SK-N-DZ (cell line): ENCODE measurements at regions not wholly inside any gene's neighbourhood (a gene's known extent, or its start where the extent isn't known, plus 50 kb on each side); places are given as distances from the start of the nearest gene placed in this dataset.
"Not testable (repeated sequence)": the region's sequence is repeated elsewhere in the genome, so short reads cannot be mapped to it uniquely, and the experiment has no call there.

ENCODE experiments used
- DNase-seq: peaks from one replicate; pipeline ENCODE4 v3.0.0-alpha.2; 2015; ENCODE audit warnings: low spot score

DNA sequence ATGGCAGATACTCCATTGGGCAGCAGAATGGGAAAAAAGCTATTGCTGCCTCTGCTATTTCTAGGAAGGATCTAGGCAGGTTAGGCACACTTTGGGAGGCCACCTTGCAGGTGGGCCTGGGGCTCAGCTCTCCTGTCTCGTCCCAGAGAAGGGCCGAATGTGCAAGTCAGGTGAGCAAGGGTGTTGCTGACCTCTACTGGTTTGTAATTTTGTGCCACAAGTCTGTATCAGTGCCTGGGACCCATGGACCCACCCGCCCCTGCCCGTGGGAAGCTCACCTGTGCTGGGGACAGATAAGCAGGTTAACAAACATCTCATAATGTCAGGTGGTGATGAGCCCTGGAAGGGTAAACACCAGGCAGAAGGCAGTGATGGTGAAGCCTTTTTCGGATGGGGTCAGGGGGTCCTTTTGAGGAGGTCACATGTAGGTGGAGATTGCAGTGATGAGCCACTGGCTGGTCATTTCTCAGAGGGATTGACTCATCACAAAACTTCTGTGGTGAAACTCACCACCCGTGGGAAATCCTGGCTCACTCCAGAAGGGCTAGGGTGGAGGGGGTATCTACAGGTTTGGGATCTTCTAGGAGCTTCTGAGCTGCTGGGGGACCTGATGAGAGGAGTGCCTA, 161.3 kb downstream of the KLF13 start:
- DNase-seq, result no peak

DNA sequence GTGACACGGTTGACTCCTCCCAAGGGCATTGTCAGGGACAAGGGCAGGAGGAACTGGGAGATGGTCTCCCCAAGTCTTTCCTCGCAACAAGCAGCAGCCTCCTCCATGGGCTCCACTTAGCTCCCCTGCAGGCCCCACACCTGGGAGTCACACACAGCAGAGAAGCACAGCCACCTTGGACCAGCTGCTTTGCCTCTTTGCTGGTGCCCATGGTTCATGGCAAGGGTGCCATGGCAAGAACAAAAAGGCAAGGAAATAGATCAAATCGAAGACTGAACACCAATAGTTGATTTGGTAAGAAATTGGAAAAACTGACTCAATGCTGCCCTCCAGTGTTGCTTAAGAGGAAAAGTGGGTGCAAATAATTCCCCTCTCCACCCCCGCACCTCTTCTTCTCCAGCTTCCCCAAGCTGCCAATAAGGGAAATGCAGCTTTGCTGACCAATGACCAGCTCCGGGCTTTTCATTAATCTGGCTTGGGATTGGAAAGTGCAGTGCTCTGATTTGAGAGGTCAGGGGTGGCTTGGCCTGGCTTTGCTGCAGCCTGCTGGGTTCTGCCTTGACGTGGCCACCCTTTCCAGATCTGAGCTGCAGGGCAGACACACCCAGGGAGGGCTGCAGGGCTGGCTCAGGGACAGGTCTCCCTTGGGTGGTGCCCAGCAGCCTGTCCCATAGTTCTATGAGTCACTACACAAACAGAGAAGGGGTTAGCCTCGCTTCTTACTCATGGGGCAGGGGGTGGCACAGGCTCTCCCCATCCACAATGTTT, 162.0 kb downstream of the KLF13 start:
- peak; percentile 83 for DNase-seq

DNA sequence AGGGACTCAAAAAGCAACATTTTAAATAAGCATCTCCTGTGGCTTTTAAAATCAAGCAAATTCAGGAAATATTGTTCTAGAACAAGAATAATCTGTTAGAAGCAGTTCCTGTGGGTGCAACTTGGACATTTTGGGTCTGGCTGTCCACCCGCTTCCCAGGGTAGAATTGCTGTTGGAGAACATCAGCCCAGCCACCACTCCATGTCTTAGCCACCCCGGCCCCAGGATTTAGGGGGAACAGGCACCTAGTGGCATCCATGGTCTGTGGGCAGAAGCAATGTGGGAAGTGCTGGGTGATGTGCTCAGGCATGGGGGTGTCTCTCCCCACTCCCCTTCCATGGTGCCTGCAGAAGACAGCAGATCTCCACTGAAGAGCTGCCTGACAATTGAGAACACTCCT, 162.6 kb downstream of the KLF13 start:
- no peak for DNase-seq

DNA sequence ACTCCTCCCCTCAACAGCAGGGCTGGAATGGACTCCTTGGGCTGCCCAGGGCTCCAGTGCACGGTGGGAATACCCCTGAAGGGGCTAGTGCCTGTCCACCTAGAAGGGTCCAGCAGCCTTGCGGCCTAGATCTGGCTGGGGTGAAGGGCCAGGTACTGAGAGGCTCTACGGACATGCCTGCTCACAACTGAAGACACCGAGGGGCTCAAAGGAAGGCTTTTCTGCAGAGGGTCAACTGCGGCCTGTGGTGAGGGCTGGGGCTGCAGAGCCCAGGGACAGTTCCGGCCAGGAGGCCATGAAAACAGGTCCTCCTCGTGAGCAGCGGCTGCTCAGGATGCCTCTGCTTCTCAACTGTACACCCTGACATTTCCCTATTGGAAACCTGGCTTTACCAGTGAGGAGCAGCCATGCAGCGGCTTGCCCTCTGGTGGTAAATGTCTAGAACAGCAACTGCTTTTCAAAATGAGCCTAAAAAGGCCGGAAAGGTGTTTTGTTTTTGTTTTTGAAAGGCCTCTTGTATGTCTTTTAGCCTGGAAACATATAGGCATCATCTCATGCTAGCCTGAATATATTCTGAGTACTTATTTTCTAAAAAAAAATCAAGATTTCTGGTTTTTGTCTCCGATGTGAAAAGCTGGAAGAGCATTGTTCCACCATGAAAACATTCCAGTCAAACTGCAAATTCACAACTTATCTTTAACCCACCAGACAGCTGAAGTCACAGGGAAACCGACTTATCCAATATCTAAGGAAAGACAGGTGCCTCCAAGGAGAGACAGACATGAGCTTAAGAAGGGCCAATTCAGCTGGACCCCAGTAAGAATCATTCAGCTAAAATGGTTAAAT, 163.4 kb downstream of the KLF13 start:
- DNase-seq, result peak; percentile 73

DNA sequence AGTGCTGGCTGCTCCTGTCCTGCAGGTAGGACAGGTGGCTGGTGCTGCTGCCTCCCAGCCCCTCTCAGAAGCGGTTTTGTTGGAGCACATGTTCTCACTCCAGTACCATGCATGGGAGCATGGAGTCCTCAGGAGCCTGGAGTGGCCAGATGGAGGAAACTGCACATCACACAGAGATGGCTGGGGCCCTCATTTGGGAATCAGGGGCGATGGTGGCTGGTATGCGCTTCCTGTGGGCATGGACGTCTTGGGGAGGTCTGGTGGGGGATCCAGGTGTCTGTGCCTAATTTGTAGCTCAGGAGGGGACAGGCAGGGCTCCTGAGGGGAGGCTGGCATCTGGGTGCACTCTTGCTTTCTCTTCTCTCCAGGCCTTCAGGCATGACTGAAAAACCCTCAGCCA, 168.2 kb downstream of the KLF13 start:
- no peak for DNase-seq

DNA sequence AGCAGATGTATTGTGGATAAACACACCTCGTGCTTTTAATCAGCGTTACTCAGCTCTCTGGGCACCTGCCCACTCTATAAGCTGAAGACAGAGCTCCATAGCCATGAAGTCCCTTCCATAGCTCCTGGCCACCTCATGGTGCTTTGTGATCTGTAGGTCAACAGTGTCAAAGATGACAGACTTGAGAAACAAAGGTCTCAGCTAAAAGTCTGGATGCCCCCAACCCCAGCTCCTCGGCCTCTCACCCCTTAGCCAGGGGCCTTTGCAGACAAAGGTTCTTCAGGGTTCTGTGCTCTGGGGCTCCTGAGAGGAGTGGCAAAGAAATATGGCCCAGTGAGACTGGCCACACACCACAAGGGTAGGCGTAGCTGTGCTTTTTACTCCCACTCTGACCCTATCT, 168.6 kb downstream of the KLF13 start:
- DNase-seq, result no peak

DNA sequence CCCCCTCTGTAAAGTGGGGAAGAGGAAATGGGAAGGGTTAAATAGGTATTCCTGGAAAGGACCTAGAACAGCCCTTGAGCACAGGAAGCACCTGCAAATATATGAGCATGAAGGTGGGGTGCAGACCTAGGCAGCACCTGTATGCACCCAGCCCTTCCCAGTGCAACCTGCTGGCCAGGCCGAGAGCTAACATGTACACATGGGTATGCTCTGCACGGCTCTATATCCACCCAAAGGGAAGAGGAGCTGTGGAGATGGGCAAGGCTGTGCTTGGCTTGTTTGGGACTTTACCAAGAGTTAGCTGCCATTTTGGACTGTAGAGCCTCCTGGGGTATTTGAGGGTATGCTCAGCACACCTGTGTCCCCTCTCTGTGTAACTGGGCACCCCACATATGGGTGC, 171.2 kb downstream of the KLF13 start:
- DNase-seq, result no peak

DNA sequence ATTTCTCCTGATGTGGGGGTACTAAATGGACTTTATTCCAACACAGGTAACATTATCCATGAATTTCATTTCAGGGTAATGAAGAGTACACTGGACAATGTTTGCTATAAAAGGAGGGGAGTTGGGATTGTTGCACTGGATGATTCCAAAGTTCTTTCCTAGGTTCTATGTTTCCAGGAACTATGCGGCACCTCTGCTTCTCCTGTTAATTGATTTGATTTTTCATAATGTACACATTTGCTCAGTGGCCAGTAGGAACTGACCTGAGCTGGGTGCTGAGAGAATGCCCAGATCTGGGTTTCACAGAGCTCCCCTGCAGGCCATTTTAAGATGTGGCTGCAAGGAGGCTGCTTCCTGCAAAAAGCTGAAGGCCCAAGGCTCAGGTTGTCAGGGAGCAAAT, 171.7 kb downstream of the KLF13 start:
- no peak for DNase-seq

DNA sequence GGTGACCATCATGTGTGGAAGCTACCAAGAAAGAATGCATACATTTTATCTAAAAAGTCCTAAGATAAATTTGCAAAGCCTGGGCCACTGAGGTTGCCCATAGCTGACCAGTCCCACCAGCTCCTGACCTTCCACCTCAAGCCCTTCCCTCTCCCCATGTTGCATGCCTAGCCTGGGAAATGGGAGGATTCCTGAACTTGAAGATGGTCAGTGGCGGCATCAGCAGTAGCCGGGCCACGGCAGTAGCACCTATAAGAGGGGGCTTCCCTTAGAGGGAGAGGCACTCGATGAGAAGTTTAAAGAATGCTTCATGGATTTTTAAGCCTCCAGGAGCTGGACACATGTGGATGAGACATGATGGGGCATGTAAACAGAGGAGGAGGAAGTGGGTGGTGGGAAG, 172.1 kb downstream of the KLF13 start:
- no peak for DNase-seq

DNA sequence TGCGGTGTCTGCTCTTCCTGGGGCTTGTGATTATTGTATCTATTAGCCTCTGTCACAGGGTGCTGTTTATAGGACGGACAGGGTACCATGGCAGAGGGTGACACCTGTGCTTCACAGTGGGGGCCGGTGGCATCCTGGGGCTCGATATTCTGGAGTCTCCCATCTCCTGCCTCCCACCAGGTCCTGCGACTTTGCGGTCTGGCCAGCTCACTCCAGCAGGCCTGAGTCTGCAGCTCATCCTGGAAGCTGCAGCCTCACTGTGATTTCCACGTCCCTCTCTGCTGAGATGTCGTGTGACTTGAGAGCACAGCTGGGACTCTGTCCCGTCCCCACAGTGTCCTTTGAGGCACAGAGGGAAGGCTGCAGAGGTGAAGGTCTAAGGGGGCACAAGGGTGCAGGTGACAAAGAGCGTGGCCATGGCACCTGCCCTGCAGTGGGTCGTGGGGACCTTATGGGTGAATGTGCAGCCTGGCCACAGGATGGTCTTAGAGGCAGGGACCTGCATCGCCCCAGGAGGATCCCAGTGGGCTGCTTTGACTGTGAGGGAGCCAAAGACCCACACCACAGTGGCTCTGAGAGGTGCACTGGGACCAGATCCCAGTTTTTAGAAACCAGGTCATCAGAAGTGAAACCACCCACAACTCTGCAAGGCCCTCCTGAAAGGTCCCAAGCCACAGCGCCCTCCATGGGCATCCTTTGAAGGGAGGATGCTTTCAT, 172.8 kb downstream of the KLF13 start:
- no peak for DNase-seq

DNA sequence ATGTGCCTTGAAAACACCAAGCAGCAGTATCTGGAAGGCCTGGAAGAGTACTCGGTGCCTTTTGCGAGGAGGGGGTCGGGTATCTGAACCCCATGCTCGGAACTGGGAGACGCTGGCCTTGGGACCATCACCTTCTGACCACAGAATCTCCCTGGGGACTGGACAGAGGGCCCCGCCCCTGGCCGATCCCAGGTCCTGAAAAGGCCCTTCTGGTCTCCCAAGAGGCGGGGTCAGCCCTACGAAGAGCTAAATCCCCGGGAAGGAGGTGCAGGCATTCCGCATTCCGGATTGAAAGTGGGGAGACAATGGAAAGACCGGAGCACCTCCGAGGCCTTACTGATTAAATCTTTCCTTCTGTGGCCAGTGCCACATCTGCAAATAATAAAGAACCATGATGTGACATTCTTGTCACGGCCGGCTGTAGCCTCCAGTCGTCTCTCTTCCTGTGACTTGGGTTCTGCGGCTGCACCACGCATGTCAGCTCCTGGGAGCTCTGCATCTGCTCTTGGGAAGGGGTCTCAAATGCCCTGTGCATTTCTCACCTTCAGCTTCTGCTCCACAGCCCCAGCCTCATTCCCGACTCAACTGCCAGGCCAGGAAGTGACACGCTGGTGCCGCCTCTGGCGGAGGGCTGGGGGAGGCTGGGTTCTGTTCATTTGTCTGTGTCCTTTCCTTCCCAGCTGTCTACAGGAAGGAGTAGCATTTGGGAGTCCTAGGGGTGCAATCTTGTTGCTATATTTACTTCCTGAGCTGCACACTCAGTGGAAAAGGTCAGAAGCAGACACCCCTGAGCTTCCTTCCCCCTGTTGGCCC, 173.5 kb downstream of the KLF13 start:
- peak; percentile 44 for DNase-seq

DNA sequence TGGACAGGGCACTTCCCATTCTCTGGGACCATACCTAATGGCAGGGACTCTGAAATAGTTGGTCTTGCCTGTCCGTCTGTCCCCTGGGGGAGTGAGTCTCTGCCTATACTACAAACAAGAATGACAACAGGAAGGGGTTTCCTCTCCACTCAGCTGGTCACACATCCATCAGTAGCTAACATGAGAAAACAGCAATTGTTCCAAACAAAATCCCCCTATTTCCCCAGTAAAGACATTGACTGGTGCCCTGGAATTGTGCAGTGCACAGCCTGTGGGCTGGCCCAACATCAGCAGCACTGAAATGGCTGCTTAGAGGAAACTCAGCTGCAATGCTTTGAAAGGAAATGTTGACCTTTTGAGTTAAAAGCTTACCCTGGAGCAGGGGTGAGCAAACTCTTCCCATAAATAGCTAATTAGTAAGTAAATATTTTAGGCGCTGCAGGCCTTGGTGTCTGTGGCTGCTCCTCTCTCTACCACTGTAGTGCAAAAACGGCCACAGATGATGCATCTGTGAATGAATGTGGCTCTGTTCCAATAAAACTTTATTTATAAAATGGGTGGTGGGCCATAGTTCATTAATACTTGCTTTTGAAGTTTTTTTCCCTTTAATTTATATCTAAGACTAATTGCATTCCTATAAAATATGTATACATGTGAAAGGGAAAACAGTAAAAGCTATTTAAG, 174.3 kb downstream of the KLF13 start:
- no peak for DNase-seq

DNA sequence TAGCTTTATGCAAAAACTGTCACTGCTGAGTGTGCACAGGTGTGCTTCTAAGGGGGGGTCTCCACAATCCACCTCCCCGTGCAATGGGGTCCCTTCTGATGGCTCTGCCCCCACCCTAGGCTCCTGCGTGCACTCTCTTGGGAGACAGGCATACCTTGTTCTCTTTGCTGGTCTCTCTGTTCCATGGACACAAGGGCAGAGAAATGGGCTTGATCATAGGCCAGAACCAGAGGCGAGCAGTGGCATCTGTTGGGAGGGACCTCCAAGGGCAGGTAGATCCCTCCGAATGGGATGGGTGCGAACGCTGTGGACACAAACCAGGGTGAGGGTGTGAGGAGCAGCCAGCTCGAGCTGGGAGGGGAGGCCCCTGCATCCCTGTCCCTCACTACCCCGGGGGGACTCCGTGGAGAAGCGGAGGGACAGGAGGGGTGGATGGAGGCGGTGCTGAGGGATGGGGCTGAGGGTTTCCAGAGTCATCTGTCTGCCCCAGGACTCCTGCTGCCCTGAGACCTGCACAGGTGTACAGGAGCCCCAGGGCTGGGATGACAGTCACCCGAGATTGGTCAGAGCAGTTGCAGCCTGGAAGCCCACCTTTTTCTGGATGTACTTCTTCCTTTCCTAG, 175.0 kb downstream of the KLF13 start:
- DNase-seq, result no peak

DNA sequence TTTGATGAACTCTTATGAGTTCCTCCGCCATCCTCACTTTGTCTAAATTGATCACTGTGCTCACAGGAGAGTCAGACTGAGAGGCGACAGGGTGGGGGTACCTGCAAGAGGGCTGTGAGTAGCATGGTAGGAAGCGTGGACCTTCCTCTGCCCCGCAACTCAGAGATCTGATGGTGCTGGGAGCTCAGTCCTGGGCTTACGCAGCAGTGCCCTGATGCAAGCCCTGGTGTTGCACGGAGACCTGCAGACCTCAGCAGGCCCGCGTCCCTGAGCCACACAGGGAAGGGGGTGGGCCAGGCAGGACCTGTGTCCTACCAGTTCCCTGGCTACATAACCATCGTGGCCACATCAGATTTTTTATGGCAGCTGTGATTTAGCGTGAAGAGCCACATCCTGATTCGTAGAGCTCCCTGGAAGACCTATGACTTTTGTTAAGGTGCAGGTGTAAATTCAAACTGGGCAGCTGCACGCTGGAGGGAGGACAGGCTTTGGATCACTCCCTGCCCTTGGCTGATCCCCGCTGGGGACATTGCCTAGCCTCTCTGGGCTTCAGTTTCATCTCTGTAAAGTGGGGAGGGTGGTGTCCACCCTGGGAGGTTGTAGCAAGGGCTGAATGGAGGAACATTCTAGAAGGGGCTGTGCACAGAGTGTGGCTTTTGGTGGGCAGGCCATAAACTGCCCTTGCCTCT, 176.1 kb downstream of the KLF13 start:
- DNase-seq, result no peak

DNA sequence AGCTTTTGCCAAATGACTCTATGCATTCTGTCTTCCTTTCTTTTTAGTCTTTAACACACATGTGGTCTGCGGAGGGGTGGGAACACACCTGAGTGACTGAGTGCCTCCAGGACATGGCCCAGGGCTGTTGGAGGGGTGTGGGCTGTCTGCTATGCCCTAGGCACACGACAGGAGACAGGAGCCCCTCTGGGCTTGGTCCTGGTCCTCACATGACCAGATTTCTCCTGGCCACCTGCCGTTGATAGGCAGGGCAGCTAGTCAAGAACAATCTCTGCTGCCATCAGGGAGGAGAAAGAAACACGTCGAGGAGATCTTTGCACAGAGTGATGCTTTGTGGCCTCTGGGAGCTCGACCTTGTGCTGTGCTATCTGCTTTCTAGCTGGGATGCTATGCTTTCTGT, 176.6 kb downstream of the KLF13 start:
- DNase-seq, result no peak

DNA sequence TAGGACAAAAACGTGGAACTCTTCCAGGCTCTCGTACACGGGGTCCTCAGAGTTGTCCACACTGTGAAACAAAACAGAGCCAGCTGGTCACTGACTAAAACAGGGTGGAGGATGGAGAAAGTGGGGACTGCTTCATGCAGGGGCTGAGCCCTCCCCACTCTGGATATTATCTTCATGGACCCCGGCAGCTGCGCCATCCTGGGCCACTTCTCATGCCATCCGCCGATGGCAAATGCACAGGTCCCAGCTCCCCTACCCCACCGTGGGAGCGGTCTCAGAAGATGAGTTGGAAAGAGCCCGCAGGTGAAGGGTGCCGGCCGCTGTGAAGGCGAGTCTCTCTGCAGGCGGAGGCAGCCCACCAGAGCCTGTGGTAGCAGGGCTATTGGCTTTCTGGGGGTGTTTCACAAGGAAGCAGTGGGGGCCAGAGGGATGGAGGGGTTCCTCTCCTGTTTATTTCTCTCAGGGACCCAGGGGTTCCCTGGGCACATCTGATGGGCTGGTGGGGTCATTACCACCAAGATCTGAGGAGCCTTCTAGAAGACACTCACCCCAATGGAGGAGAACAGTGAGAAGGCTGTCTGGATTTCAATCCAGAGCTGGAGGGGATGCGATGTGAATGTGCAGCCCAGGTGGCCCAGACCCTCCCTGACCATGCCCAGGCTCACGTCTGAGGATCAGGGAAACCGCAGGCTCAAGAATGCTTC, 177.3 kb downstream of the KLF13 start:
- no peak for DNase-seq

DNA sequence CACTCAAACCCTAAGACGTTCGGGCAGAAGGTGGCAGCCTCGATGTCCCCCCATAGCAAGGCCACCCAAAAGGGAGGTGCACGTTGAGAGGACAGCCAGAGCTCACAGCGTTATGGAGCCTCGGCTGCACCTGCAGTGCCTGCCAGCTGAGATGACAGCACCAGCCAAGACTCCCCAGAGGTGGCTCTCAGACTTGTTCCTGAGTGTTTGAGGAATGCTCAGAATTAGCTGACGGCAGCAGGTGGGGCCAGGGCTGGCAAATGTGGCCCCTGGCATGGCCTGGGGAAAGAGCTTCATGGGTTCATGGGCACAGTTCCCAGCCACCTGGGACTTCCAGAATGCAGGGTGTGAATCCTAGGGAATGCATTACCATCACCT, 177.8 kb downstream of the KLF13 start:
- no peak for DNase-seq

DNA sequence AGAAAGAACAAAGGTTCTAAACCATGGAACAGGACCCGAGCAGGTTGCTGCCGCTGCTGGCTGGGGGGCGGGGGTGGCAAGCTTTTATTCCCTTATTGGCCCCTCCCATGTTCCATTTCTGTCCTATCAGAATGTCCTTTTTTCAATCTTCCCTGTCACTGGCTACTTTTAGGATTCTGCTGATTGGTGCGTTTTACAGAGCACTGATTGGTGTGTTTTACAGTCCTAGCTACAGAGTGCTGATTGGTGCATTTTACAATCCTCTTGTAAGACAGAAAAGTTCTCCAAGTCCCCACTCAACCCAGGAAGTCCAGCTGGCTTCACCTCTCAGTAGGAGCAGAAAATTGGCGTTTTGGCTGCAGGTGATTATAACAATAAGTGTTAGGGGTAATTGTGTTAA, 180.9 kb downstream of the KLF13 start:
- DNase-seq, result not testable (repeated sequence)

DNA sequence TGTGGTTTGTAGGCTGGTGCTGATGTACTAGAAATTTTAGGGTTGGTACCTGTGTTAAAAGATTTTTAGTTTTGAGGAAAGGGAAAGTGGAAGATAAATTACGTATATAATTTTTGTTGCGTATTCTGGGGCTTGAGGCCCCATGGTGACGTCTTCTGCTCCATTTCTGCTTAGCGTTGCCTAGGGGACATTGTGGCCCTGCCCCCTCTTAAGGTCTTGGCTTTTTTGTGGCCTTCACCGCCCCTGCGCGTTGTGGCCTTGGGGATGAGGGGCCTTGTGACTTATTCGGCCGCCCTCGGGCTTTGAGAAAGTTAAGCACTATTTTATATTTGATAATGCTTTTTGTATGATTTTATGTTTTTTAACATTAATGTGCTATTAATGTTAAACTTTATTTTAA, 182.0 kb downstream of the KLF13 start:
- no peak for DNase-seq
